A549 (cell line): ENCODE measurements at regions not wholly inside any gene's neighbourhood (a gene's known extent, or its start where the extent isn't known, plus 50 kb on each side); places are given as distances from the start of the nearest gene placed in this dataset.

ENCODE experiments used
- ATAC-seq, 2 experiments: fragments of 200-7000 bp in 1 of 2; fragments of >200 bp in 1 of 2; cut with Nextera tagmentation in 1 of 2; cut with Tn5 transposase in 1 of 2; 3 replicates each; pipeline versions ENCODE4 v1.8.0 to v1.9.1; 2018 to 2020; ENCODE audit warnings: mild to moderate bottlenecking in 1 of 2, moderate library complexity in 1 of 2
- CTCF ChIA-PET: fragments of 300-600 bp; sonication (Branson Sonifier 250); formaldehyde crosslinking; extraction: SDS; loops from one replicate; lab custom pipeline; 2021; ENCODE audit warnings: antibody characterized with exemption, inconsistent platforms; lab: Yijun Ruan, JAX
- POLR2A ChIA-PET: fragments of 350-600 bp; formaldehyde crosslinking; extraction: SDS; loops from one replicate; lab custom pipeline; 2021; ENCODE audit warnings: antibody characterized with exemption, inconsistent platforms; lab: Yijun Ruan, JAX
- DNase-seq, 2 experiments: peaks; one replicate each; pipeline versions ENCODE4 v3.0.0 to v3.0.0-alpha.2; 2011 to 2016; ENCODE audit warnings: low read depth in 1 of 2, low spot score in 1 of 2
- FAIRE-seq: peaks from 2 replicates; lab custom pipeline; 2011; peaks lifted over from hg19 to GRCh38; lab: Jason Lieb, UNC
- H3K27ac ChIP-seq, 2 experiments: fragments of >200 bp; sonication (Bioruptor Twin); formaldehyde crosslinking; 3 replicates each; pipeline ENCODE4 v1.5.1; 2016 to 2017
- H3K4me1 ChIP-seq: fragments of >200 bp; sonication (Bioruptor Twin); formaldehyde crosslinking; 3 replicates; pipeline ENCODE4 v1.6.1; 2016
- H3K4me2 ChIP-seq: fragments of >200 bp; sonication (Bioruptor Twin); formaldehyde crosslinking; 3 replicates; pipeline ENCODE4 v1.6.1; 2016
- H3K4me3 ChIP-seq: fragments of >200 bp; sonication (Bioruptor Twin); formaldehyde crosslinking; 3 replicates; pipeline ENCODE4 v1.5.1; 2016
- H3K9me3 ChIP-seq: fragments of >200 bp; sonication (Bioruptor Twin); formaldehyde crosslinking; 3 replicates; pipeline ENCODE4 v1.6.1; 2016
- CEBPB ChIP-seq, 2 experiments: fragments of >200 bp in 1 of 2; sonication (Bioruptor Twin) in 1 of 2; formaldehyde crosslinking in 1 of 2; IDR thresholded peaks; 2 replicates each; pipeline ENCODE4 v1.6.1; 2012 to 2016
- ESRRA ChIP-seq: fragments of 150-350 bp; IDR thresholded peaks from 2 replicates; pipeline ENCODE4 v1.6.1; 2014; ENCODE audit warnings: mild to moderate bottlenecking, low read length, borderline replicate concordance
- FOSB ChIP-seq: fragments of 250-450 bp; sonication (Bioruptor Pico); IDR thresholded peaks from 2 replicates; pipeline ENCODE4 v1.5.0; 2020; ENCODE audit warnings: mild to moderate bottlenecking, moderate library complexity
- FOXS1 ChIP-seq: fragments of 250-450 bp; sonication (Bioruptor Pico); IDR thresholded peaks from 2 replicates; pipeline ENCODE4 v1.5.0; 2020; ENCODE audit warnings: mild to moderate bottlenecking, moderate library complexity
- GATA3 ChIP-seq: IDR thresholded peaks from 2 replicates; pipeline ENCODE4 v1.6.1; 2012; ENCODE audit warnings: borderline replicate concordance
- JUN ChIP-seq, 2 experiments: fragments of >200 bp; sonication (Bioruptor Twin); formaldehyde crosslinking; IDR thresholded peaks; 2 replicates in 1 of 2; 3 replicates in 1 of 2; pipeline ENCODE4 v1.6.1; 2016 to 2017
- JUNB ChIP-seq: fragments of >200 bp; sonication (Bioruptor Twin); formaldehyde crosslinking; IDR thresholded peaks from 2 replicates; pipeline ENCODE4 v1.6.1; 2016
- KDM1A ChIP-seq: fragments of 200-600 bp; sonication (generic); IDR thresholded peaks from 2 replicates; pipeline ENCODE4 v1.6.1; 2016; ENCODE audit warnings: low read depth, mild to moderate bottlenecking
- MAX ChIP-seq: IDR thresholded peaks from 2 replicates; pipeline ENCODE4 v1.6.1; 2012
- NR3C1 ChIP-seq: fragments of >200 bp; sonication (Bioruptor Twin); formaldehyde crosslinking; IDR thresholded peaks from 3 replicates; pipeline ENCODE4 v1.6.1; 2017
- PHF8 ChIP-seq: fragments of 200-600 bp; sonication (generic); IDR thresholded peaks from 2 replicates; pipeline ENCODE4 v1.6.1; 2016; ENCODE audit warnings: low read depth, mild to moderate bottlenecking, antibody characterized with exemption, moderate library complexity, borderline replicate concordance
- SREBF2 ChIP-seq: fragments of 450-650 bp; IDR thresholded peaks from 2 replicates; pipeline ENCODE4 v1.6.1; 2014; ENCODE audit warnings: mild to moderate bottlenecking, moderate library complexity
- TP53 ChIP-seq: fragments of 250-450 bp; sonication (Bioruptor Pico); IDR thresholded peaks from 2 replicates; pipeline ENCODE4 v1.5.0; 2021; ENCODE audit warnings: mild to moderate bottlenecking, moderate library complexity
- ZC3H11A ChIP-seq: fragments of 450-650 bp; IDR thresholded peaks from 2 replicates; pipeline ENCODE4 v1.6.1; 2014; ENCODE audit warnings: antibody characterized with exemption, mild to moderate bottlenecking
- ZSCAN20 ChIP-seq: fragments of 250-450 bp; sonication (Bioruptor Pico); IDR thresholded peaks from 2 replicates; pipeline ENCODE4 v1.8.0; 2022; ENCODE audit warnings: mild to moderate bottlenecking, moderate library complexity
- WGBS: methylation state at CpG from one replicate; pipeline ENCODE4 v1.1.6; 2017; ENCODE audit errors: missing lambda C conversion rate; 5-methylcytosine and 5-hydroxymethylcytosine counted together
- TF ChIP-seq, protein P1 (sequence below): IDR thresholded peaks from 2 replicates; pipeline ENCODE4 v1.6.1; 2012; ENCODE audit warnings: low read depth, borderline replicate concordance
- TF ChIP-seq, protein P2 (sequence below): fragments of 150-350 bp; IDR thresholded peaks from 2 replicates; pipeline ENCODE4 v1.6.1; 2014; ENCODE audit warnings: low read depth, mild to moderate bottlenecking, low read length
- TF ChIP-seq, protein P3 (sequence below): IDR thresholded peaks from 2 replicates; pipeline ENCODE4 v1.6.1; 2012
- TF ChIP-seq, protein P4 (sequence below): fragments of >200 bp; sonication (Bioruptor Twin); formaldehyde crosslinking; IDR thresholded peaks from 2 replicates; pipeline ENCODE4 v1.6.1; 2016

DNA sequence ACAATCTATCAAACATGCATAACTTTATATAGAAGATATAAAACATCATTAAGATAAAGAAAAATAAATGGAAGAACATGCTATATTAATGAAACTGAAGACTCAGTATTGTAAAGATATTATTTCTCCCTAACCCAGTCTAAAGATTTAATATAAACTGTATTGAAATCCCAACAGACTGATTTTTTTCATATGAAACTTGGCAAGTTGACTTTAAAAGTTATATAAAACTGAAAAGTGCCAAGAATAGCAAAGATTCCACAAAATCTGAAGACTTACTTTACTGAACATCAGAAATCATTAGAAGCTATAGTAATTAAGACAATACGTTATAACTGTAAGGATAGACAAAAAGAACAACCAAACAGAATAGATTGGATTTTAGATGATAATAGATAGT is 531.3 kb upstream of the MCTP2 start:
- Histone ChIP-seq H3K4me2 (no peak overlapping the region), H3K4me3 (no peak overlapping the region), H3K9me3 (peaks cover 8% of the 10 kb centered on the region; the same call in 2 of the 3 replicates), H3K4me1 (no peaks in the 10 kb centered on the region), H3K27ac (no peak overlapping the region)
- DNase-seq (no peak), ATAC-seq (no peak), FAIRE-seq (no peak)
- ChIA-PET POLR2A (no interaction called here), CTCF (no interaction called here)
- WGBS = 0% methylated on average over 1 of the region's 1 CpG
- TF ChIP-seq GATA3 (no peak), FOSB (no peak), NR3C1 (no peak), ESRRA (no peak)
- TF ChIP-seq, protein P1, sequence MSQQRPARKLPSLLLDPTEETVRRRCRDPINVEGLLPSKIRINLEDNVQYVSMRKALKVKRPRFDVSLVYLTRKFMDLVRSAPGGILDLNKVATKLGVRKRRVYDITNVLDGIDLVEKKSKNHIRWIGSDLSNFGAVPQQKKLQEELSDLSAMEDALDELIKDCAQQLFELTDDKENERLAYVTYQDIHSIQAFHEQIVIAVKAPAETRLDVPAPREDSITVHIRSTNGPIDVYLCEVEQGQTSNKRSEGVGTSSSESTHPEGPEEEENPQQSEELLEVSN = no peak
- TF ChIP-seq, protein P2, sequence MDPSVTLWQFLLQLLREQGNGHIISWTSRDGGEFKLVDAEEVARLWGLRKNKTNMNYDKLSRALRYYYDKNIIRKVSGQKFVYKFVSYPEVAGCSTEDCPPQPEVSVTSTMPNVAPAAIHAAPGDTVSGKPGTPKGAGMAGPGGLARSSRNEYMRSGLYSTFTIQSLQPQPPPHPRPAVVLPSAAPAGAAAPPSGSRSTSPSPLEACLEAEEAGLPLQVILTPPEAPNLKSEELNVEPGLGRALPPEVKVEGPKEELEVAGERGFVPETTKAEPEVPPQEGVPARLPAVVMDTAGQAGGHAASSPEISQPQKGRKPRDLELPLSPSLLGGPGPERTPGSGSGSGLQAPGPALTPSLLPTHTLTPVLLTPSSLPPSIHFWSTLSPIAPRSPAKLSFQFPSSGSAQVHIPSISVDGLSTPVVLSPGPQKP = no peak

DNA sequence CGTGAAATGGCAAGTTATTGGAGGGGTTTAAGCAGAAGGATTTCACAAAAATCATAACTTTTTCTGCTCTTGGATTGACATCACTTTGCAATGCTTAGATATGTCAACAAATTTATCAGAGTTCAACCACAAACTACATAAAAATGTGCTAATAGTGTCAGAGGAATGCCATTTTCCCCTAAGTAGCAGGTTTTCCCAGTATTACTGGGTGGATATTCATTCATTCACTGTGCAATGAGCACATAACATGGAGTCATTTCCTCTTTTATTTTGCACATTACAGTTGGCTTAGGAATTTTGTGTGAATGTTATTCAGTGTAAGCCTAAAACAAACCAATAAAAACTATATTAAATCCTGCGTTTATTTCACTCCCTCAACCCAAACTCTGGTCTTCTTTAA is 537.3 kb upstream of the MCTP2 start:
- no peak overlapping the region for H3K4me2 ChIP-seq
- FAIRE-seq (no peak), ATAC-seq (no peak)
- no peak overlapping the region for H3K27ac ChIP-seq
- 0% methylated on average over 2 of the region's 2 CpGs for WGBS
- ChIA-PET POLR2A (no interaction called here), CTCF (no interaction called here)
- TF ChIP-seq, protein P2 = no peak
- TF ChIP-seq, protein P1 = no peak
- TF ChIP-seq FOXS1 (no peak), ESRRA (no peak), KDM1A (no peak), ZSCAN20 (CRISPR knock-in tag) (no peak), CEBPB (IDR thresholded peaks at IDR 0.05) (no peak)
- TF ChIP-seq, all 56 proteins: peak for 0
- no peak overlapping the region for H3K4me3 ChIP-seq
- DNase-seq = no peak
- H3K4me1 ChIP-seq = no peaks in the 10 kb centered on the region
- peaks cover 6% of the 10 kb centered on the region; the same call in 2 of the 3 replicates for H3K9me3 ChIP-seq

GRCh38 chr15:93683651-93684050 is 547.7 kb upstream of the MCTP2 start:
- Histone ChIP-seq H3K4me1 (no peaks in the 10 kb centered on the region), H3K4me3 (no peak overlapping the region), H3K4me2 (no peak overlapping the region), H3K9me3 (peaks cover 14% of the 10 kb centered on the region; the same call in 1 of the 3 replicates), H3K27ac (no peak overlapping the region)
- POLR2A ChIA-PET = no interaction called here
- DNase-seq (no peak), FAIRE-seq (no peak), ATAC-seq (no peak)
- CTCF ChIA-PET = no interaction called here
- WGBS = 0% methylated on average over 1 of the region's 1 CpG
- TF ChIP-seq ZC3H11A = no peak
- TF ChIP-seq CEBPB (IDR thresholded peaks at IDR 0.05) = no peak
- no peak for TF ChIP-seq MAX
- TF ChIP-seq, protein P3, sequence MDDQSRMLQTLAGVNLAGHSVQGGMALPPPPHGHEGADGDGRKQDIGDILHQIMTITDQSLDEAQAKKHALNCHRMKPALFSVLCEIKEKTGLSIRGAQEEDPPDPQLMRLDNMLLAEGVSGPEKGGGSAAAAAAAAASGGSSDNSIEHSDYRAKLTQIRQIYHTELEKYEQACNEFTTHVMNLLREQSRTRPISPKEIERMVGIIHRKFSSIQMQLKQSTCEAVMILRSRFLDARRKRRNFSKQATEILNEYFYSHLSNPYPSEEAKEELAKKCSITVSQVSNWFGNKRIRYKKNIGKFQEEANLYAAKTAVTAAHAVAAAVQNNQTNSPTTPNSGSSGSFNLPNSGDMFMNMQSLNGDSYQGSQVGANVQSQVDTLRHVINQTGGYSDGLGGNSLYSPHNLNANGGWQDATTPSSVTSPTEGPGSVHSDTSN = no peak
- TF ChIP-seq, protein P2 = no peak
- TF ChIP-seq, protein P4, sequence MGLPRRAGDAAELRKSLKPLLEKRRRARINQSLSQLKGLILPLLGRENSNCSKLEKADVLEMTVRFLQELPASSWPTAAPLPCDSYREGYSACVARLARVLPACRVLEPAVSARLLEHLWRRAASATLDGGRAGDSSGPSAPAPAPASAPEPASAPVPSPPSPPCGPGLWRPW = no peak
- no peak for TF ChIP-seq TP53
- TF ChIP-seq JUN (IDR thresholded peaks at IDR 0.05) = no peak
- TF ChIP-seq SREBF2 = no peak
- no peak for TF ChIP-seq JUNB
- no peak for TF ChIP-seq PHF8
